DND-41 (cell line): ENCODE measurements at regions not wholly inside any gene's neighbourhood (a gene's known extent, or its start where the extent isn't known, plus 50 kb on each side); places are given as distances from the start of the nearest gene placed in this dataset.

Source experiments
- ATAC-seq: fragments of 200-7000 bp; cut with Tn5 transposase; 3 replicates; pipeline ENCODE4 v1.9.1; 2021; ENCODE audit warnings: low read depth; ENCODE audit not compliant: insufficient read depth
- DNase-seq: peaks from one replicate; pipeline ENCODE4 v3.0.0-alpha.2; 2020
- H2AFZ ChIP-seq: 2 replicates; pipeline ENCODE4 v1.6.0; 2012; ENCODE audit warnings: low read depth, low read length
- H3K27ac ChIP-seq: 2 replicates; pipeline ENCODE4 v1.5.1; 2012; ENCODE audit warnings: low read length, inconsistent platforms
- H3K27me3 ChIP-seq: fragments of 200-600 bp; sonication (generic); 2 replicates; pipeline ENCODE4 v1.6.0; 2012; ENCODE audit warnings: low read length, mild to moderate bottlenecking, inconsistent platforms; ENCODE audit not compliant: insufficient read depth, poor library complexity
- H3K36me3 ChIP-seq: 2 replicates; pipeline ENCODE4 v1.5.1; 2012; ENCODE audit warnings: low read length, inconsistent platforms; ENCODE audit not compliant: insufficient read depth
- H3K4me1 ChIP-seq: 2 replicates; pipeline ENCODE4 v1.5.1; 2012; ENCODE audit warnings: mild to moderate bottlenecking, low read length; ENCODE audit not compliant: insufficient read depth
- H3K4me2 ChIP-seq: 2 replicates; pipeline ENCODE4 v1.6.0; 2012; ENCODE audit warnings: mild to moderate bottlenecking, moderate library complexity, low read length, inconsistent platforms; ENCODE audit not compliant: insufficient read depth
- H3K4me3 ChIP-seq, 2 experiments: fragments of 200-600 bp in 1 of 2; shearing (Covaris generic) in 1 of 2; 2 replicates each; pipeline ENCODE4 v1.5.1; 2012 to 2016; ENCODE audit warnings: inconsistent platforms in 2 of 2, low read length in 2 of 2, mild to moderate bottlenecking in 2 of 2, low read depth in 1 of 2, moderate library complexity in 1 of 2
- H3K79me2 ChIP-seq: 2 replicates; pipeline ENCODE4 v1.6.0; 2012; ENCODE audit warnings: low read length, inconsistent platforms; ENCODE audit not compliant: insufficient read depth
- H3K9ac ChIP-seq: 2 replicates; pipeline ENCODE4 v1.6.0; 2012; ENCODE audit warnings: low read depth, mild to moderate bottlenecking, inconsistent platforms, low read length, moderate library complexity
- H3K9me3 ChIP-seq: 2 replicates; pipeline ENCODE4 v1.5.1; 2012; ENCODE audit warnings: low read length, moderate library complexity, mild to moderate bottlenecking, inconsistent platforms; ENCODE audit not compliant: insufficient read depth, severe bottlenecking
- H4K20me1 ChIP-seq: 2 replicates; pipeline ENCODE4 v1.6.0; 2012; ENCODE audit warnings: low read length; ENCODE audit not compliant: insufficient read depth
- EZH2 ChIP-seq: IDR thresholded peaks from 3 replicates; pipeline ENCODE4 v1.6.1; 2012; ENCODE audit warnings: borderline replicate concordance, low read depth, mild to moderate bottlenecking, moderate library complexity, low read length, inconsistent platforms; ENCODE audit not compliant: severe bottlenecking
- TF ChIP-seq, protein P1 (sequence below): IDR thresholded peaks from 2 replicates; pipeline ENCODE4 v1.5.1; 2012; ENCODE audit warnings: borderline replicate concordance, low read length, moderate library complexity, mild to moderate bottlenecking; ENCODE audit not compliant: poor library complexity, severe bottlenecking; ENCODE audit errors: extremely low read depth

GRCh38 chr11:82308979-82309378 is 424.7 kb downstream of the FAM181B start:
- no peaks in the 10 kb centered on the region for H3K4me1 ChIP-seq
- TF ChIP-seq EZH2: no peak
- TF ChIP-seq, protein P1, sequence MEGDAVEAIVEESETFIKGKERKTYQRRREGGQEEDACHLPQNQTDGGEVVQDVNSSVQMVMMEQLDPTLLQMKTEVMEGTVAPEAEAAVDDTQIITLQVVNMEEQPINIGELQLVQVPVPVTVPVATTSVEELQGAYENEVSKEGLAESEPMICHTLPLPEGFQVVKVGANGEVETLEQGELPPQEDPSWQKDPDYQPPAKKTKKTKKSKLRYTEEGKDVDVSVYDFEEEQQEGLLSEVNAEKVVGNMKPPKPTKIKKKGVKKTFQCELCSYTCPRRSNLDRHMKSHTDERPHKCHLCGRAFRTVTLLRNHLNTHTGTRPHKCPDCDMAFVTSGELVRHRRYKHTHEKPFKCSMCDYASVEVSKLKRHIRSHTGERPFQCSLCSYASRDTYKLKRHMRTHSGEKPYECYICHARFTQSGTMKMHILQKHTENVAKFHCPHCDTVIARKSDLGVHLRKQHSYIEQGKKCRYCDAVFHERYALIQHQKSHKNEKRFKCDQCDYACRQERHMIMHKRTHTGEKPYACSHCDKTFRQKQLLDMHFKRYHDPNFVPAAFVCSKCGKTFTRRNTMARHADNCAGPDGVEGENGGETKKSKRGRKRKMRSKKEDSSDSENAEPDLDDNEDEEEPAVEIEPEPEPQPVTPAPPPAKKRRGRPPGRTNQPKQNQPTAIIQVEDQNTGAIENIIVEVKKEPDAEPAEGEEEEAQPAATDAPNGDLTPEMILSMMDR: no peak
- H3K27ac ChIP-seq: no peak overlapping the region
- H3K27me3 ChIP-seq: no peaks in the 10 kb centered on the region
- no peak overlapping the region for H3K4me2 ChIP-seq
- DNase-seq: no peak
- no peaks in the 10 kb centered on the region for H3K79me2 ChIP-seq
- no peaks in the 10 kb centered on the region for H4K20me1 ChIP-seq
- no peak overlapping the region for H2AFZ ChIP-seq
- H3K9me3 ChIP-seq: no peaks in the 10 kb centered on the region
- no peak for ATAC-seq
- no peak overlapping the region for H3K9ac ChIP-seq
- H3K4me3 ChIP-seq: no peak overlapping the region
- H3K36me3 ChIP-seq: no peaks in the 10 kb centered on the region

GRCh38 chr11:82305123-82305522 is 428.5 kb downstream of the FAM181B start:
- no peak overlapping the region for H3K4me2 ChIP-seq
- TF ChIP-seq EZH2: no peak
- TF ChIP-seq, protein P1: no peak
- no peak overlapping the region for H2AFZ ChIP-seq
- H3K27ac ChIP-seq: no peak overlapping the region
- no peak overlapping the region for H3K9ac ChIP-seq
- no peaks in the 10 kb centered on the region for H3K79me2 ChIP-seq
- H3K9me3 ChIP-seq: no peaks in the 10 kb centered on the region
- no peaks in the 10 kb centered on the region for H3K27me3 ChIP-seq
- H4K20me1 ChIP-seq: no peaks in the 10 kb centered on the region
- H3K36me3 ChIP-seq: no peaks in the 10 kb centered on the region
- no peaks in the 10 kb centered on the region for H3K4me1 ChIP-seq
- H3K4me3 ChIP-seq: no peak overlapping the region
- DNase-seq (no peak), ATAC-seq (peak; percentile 76)

DNA sequence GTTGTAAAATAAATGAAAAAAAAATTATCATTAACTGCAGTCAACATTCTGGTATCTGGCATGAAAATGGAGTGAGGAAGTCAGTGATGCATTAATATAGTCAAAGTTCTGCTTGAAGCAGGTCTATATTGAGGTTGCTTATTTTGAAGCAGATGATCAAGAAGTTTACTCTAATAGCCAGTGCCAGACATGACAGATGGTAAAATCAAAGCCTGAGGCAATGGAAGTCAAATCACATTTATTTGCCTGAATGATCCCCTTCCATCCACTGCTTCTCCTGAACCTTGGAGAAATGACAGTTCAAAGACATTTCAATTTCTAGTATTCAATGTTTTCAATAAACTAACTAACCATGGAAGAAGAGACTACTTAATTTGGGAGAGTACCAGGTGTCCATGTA is 430.0 kb downstream of the FAM181B start:
- TF ChIP-seq EZH2: no peak
- TF ChIP-seq, protein P1: no peak

DNA sequence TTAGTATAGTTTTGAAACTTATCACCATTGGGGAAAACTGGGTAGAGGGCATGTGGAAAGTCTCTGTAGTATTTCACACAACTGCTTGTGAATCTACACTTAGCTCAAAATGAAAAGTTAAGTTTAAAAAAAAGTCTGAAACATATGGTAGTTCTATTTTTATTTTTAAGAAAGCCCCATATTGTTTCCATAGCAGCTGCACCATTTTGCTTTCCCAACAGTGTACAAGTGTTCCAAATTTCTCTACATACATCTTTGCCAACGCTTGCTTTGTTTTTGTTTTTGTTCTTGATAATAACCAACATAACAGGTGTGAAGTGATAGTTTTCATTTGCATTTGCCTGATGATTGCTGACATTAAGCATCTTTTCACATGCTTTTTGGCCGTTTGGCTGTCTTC is 445.2 kb downstream of the FAM181B start:
- Histone ChIP-seq H3K27ac (no peak overlapping the region), H3K4me3 (no peak overlapping the region), H2AFZ (no peak overlapping the region), H3K79me2 (no peaks in the 10 kb centered on the region), H3K4me2 (no peak overlapping the region), H3K9ac (no peak overlapping the region), H3K36me3 (no peaks in the 10 kb centered on the region), H4K20me1 (no peaks in the 10 kb centered on the region), H3K4me1 (no peaks in the 10 kb centered on the region), H3K27me3 (no peaks in the 10 kb centered on the region), H3K9me3 (no peaks in the 10 kb centered on the region)
- no peak for DNase-seq
- no peak for ATAC-seq
- TF ChIP-seq, protein P1: no peak
- no peak for TF ChIP-seq EZH2

More for the DNA sequence above, 430.0 kb downstream of the FAM181B start:
- Histone ChIP-seq H3K9me3 (no peaks in the 10 kb centered on the region), H3K4me1 (no peaks in the 10 kb centered on the region), H3K4me2 (no peak overlapping the region), H3K9ac (no peak overlapping the region), H2AFZ (no peak overlapping the region), H3K4me3 (no peak overlapping the region), H3K79me2 (no peaks in the 10 kb centered on the region), H3K27me3 (no peaks in the 10 kb centered on the region), H3K27ac (no peak overlapping the region), H4K20me1 (no peaks in the 10 kb centered on the region), H3K36me3 (no peaks in the 10 kb centered on the region)
- ATAC-seq (no peak), DNase-seq (no peak)
